Posterior vena cava (tissue), 2 donors: ENCODE measurements at regions not wholly inside any gene's neighbourhood (a gene's known extent, or its start where the extent isn't known, plus 50 kb on each side); places are given as distances from the start of the nearest gene placed in this dataset.

Experiments
- DNase-seq: peaks from one replicate; pipeline ENCODE4 v3.0.0-alpha.2; 2020; ENCODE audit warnings: low spot score
- intact Hi-C, 2 donors: fragments of 100-400 bp; cut with DNase I; formaldehyde crosslinking; loops; one replicate each; pipeline versions ENCODE4 v1.14.1 to v1.14.2; 2022 to 2023
- donor health status: DM: yes; HTN: yes; CAD: no.
- donor health status: DM: yes; HTN: yes; CAD: no.

DNA sequence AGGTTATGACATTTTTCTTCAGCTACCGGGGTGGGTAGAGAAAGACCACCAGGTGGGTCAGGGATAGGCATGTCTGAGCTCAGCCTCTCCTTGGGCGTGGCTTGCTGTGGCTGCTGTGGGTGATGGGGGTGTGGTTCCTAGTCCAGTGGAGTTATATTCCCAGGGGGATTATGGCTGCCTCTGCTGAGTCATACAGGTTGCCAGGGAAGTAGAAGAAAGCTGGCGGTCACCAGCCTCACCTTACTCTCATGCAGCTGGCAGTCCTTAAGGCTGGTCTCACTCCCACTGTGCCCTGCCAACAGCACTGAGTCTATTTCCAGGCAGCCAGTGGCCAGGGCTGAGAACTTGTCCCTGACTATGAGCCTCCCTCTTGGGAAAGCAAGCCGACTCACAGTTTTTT, 130.0 kb downstream of the SCP2D1 start:
- peak; percentile 83 for DNase-seq
- intact Hi-C loops, result no loop called here

DNA sequence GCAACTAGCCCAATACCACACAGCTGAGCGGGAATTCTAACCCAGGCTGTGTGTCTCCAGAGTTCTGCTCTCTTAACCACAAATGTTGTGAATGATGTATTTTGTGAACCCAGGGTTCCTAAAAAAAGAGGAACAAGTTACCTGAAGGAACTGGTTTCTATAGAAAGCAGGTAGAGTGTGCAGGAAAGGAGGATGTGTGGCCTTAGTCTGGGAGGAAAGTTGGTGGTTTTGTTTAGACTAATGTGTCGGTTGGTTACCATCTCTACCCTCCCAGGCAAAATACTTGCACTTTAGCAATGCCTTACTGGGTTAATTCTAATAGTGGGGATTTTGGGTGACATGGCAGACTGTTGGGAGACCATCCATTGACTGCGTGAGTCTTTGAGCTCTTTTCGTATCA, 143.3 kb downstream of the SCP2D1 start:
- intact Hi-C loops, result no loop called here
- DNase-seq, result no peak

DNA sequence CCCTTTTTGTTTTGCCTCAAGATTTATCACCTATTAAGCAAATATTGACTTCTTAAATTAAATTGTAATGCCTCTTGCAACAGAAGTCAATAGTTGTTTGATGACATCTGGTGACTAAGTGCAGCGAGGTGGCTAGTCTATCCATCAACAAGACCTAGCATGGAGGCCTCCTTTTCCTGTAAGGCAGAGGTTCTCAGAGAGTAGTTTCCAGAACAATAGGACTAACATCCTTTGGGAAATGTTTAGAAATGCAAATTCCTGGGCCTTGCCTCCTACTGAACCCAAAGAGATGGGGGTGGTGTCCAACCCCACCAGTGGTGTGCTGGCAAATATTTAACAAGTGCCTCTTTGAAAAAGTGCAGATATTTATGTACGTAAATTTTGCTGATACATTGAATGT, 143.7 kb downstream of the SCP2D1 start:
- DNase-seq, result no peak
- intact Hi-C loops, result no loop called here

GRCh38 chr20:18971121-18971520, 157.5 kb downstream of the SCP2D1 start:
- no peak for DNase-seq
- intact Hi-C loops, result no loop called here

DNA sequence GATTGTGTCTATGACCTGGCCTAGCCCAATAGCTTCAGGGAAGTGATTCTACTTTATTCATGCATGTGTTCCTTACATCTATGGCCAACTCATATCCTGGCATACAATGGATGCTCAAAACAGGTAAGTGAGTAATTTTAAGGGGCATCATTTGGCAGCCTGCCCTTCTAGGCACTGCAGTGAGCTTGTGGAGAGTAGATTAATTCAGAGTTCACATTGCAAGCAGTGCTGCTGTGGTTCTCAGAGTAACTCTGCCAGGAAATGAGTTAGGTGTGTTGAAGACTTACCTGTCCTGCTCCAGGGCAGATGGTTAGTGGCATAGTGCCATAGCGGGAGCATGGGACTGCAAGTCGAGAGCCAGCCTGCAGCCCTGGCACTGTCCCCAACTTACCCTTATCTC, 158.0 kb downstream of the SCP2D1 start:
- DNase-seq, result no peak
- intact Hi-C loops, result no loop called here

GRCh38 chr20:18972251-18972876, 158.8 kb downstream of the SCP2D1 start:
- DNase-seq, result no peak
- intact Hi-C loops, result no loop called here

DNA sequence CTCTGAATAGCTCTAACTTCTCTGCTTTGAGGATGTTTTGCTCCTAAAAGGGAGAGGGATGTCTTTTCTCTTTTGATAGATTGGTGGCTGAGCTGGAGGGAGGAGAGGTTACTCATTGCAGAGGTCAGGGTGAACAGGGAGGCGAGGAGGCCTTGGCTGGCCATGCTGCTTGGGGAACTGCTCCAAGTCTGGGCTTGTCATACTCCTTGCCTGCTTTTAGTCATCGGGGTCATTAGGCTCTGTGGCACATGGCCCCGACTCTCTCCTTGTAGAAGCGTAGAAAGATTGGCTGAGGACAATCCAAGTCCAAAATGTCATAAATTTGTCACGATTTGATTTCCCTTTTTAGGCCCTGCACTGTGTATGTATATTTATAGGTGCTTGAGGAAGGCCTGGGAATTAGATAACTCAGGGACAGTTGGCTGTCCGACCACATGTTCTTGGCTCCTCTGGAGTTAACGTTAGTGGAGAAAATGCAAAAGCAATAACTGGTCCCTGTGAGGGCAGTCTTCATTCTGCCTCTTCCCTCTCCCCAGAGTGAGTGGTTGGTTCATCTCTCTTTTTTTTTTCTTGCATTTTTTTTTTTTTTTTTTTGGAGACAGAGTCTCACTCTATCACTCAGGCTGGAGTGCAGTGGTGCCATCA, 160.1 kb downstream of the SCP2D1 start:
- intact Hi-C loops, result no loop called here
- DNase-seq, result peak; percentile 95

GRCh38 chr20:18974660-18975059, 161.1 kb downstream of the SCP2D1 start:
- no peak for DNase-seq
- intact Hi-C loops, result no loop called here

- DNase-seq, result no peak
- intact Hi-C loops, result no loop called here
Observed at GRCh38 chr20:18977441-18977840, 163.9 kb downstream of the SCP2D1 start.

DNA sequence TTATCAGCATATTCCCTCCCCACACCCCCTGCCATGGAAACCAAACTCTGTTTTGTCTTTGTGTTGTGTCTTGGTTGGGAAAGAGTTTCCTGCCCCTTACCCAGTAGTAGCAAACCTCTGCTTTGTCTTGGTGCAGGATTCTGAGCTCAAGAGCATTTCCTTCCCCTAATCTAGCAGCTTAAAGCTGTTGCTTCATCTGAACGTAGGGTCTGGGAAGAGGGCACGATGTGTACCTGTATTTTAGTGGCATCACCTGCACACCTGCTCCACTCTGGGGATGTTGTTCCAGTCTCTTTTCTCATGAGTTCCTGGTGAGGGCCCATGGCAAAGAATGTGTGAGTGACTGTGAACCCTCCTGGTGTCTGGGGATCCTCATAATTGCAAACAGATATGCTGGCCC, 164.7 kb downstream of the SCP2D1 start:
- DNase-seq, result no peak
- intact Hi-C loops, result no loop called here

- DNase-seq, result no peak
- intact Hi-C loops, result no loop called here
Observed at GRCh38 chr20:18979132-18979531, 165.5 kb downstream of the SCP2D1 start.

GRCh38 chr20:18981962-18982539, 168.5 kb downstream of the SCP2D1 start:
- DNase-seq, result no peak
- intact Hi-C loops, result no loop called here

- intact Hi-C loops, result no loop called here
- no peak for DNase-seq
Observed at GRCh38 chr20:18983796-18984195, 170.2 kb downstream of the SCP2D1 start.

DNA sequence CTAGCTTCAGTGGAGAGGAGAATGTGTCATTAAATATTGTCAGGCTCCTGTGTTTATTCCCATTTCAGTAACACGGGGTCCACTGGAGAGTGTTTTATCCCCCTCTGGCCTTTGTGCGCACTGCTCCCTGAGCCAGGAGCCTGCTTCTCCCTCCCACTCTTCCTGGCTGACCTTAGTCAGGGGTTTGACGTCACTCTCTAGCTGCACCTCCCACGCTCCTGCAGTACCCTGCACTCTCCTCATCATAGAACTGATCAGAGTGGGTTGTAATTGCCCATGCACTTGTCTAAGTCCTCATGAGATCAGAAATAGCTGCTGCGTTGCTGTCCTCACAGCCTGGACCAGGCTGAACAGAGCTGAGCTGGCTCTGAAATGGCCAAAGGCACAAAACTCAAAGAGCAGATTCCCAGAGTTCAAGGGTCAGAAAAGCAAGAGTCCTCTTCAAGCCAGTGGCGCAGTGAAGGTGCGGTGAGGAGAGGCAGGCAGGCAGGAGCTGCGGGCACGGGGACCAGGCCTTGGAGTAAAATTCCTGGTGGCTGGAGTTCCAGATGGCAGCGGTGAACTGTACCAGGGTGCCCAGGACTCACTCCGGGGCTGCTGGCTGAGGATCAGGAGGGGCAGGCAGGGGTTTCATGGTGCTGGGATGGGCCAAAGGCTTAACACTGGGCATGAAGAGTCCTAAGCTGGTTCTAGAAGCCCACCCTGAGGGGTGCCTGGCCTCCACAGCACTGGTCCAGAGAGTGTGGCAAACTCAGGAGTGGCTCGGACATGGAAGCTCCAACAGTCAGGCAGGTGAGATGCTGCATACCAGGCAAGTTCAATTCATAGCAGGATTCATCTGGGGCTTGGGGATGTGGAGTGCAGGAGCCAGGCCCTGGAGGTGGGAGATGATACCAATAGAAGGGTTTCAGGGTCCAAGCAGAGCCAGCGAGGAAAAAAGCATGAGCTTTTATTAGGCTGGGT, 170.9 kb downstream of the SCP2D1 start:
- no peak for DNase-seq
- intact Hi-C loops, result no loop called here

GRCh38 chr20:18985551-18985950, 172.0 kb downstream of the SCP2D1 start:
- DNase-seq, result no peak
- intact Hi-C loops, result no loop called here

GRCh38 chr20:18986146-18986830, 172.7 kb downstream of the SCP2D1 start:
- intact Hi-C loops, result no loop called here

DNA sequence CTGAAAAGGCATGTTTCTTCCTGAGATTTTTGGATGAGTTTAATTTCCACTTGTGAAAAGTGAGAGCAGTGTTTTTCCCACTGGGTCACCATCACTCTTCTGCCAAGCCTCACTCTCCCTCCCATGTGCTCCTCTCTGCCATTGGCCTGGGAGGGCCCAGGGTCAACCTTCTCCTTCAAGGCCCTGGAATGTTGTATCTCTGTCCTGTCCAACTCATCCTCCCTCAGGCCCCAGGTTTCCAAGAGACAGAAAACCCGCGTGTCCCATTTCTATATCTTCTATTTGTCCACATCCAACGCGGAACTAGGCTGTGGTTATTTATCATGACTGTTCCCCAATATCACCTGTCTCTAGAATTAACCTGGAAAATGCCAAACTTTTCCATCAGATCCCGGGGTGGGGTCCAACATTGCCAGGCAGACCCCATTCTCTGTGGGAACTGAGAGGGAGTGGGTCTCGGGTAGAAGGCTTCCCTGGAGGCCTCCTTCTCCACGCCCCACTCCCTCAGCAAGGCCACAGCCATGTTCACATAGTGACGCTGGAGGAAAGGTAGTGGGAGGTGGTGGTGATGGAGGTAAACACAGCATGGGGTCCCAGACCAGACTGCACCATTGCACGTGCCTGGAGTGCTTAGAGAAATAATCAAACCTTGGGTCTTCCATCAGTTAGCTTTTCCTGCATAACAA, 173.5 kb downstream of the SCP2D1 start:
- no peak for DNase-seq
- intact Hi-C loops, result no loop called here

More at GRCh38 chr20:18986146-18986830, 172.7 kb downstream of the SCP2D1 start:
- DNase-seq, result no peak

DNA sequence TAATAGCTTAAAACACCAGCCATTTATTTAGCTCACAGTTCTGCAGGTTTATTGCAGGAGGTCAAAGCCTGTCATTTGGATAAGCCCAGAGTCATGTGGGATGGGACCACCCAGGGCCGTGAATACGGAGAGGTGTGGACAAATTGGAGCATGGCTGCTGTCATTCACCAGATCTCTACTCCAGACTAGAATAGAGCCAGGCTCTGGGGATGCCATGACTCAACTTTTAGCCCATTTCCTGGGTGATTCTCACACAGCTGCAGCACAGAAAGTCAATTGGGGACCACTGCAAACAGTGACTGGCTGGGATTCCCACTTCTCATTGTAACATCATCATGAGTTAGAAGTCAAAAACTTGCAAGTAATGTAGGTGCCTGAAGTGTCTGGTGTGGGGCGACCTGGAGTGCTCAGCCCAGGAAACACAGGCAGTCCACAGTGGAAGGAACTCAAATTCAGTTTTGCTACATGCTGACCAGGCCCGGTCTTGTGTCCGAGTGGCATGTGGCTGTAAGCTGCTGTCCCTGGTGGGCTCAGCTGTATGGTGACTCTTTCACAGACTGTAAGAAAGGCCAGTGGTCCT, 174.3 kb downstream of the SCP2D1 start:
- intact Hi-C loops, result no loop called here
- no peak for DNase-seq

- no peak for DNase-seq
- intact Hi-C loops, result no loop called here
Observed at GRCh38 chr20:18988701-18989100, 175.1 kb downstream of the SCP2D1 start.
